CD14-positive monocyte (primary cell): ENCODE measurements at regions not wholly inside any gene's neighbourhood (a gene's known extent, or its start where the extent isn't known, plus 50 kb on each side); places are given as distances from the start of the nearest gene placed in this dataset.

ENCODE experiments used
- DNase-seq, 3 donors: peaks; one replicate each; pipeline ENCODE4 v3.0.0-alpha.2; 2011 to 2022
- H2AFZ ChIP-seq: 2 replicates; pipeline ENCODE4 v1.6.0; 2012; ENCODE audit warnings: mild to moderate bottlenecking, low read depth, low read length, inconsistent platforms; ENCODE audit not compliant: insufficient read depth, poor library complexity, severe bottlenecking
- H3K27ac ChIP-seq, 2 donors: 1 replicate in 1 of 2; 2 replicates in 1 of 2; pipeline ENCODE4 v1.5.1; 2012 to 2013; ENCODE audit warnings: low read length in 2 of 2, control low read depth in 1 of 2, inconsistent platforms in 1 of 2, low read depth in 1 of 2, mild to moderate bottlenecking in 1 of 2
- H3K27me3 ChIP-seq, 2 donors: one replicate each; pipeline versions ENCODE4 v1.6.0 to v1.6.1; 2011 to 2013; ENCODE audit warnings: low read length in 2 of 2; ENCODE audit not compliant: control insufficient read depth in 2 of 2, insufficient read depth in 2 of 2
- H3K36me3 ChIP-seq, 2 donors: replicated peaks in 1 of 2; 1 replicate in 1 of 2; 2 replicates in 1 of 2; pipeline versions ENCODE4 v1.5.1 to v1.6.1; 2012 to 2013; ENCODE audit warnings: low read length in 2 of 2, control low read depth in 1 of 2, inconsistent platforms in 1 of 2, mild to moderate bottlenecking in 1 of 2; ENCODE audit not compliant: insufficient read depth in 2 of 2, control insufficient read depth in 1 of 2
- H3K4me1 ChIP-seq, 2 donors: 1 replicate in 1 of 2; 2 replicates in 1 of 2; pipeline versions ENCODE4 v1.5.1 to v1.6.1; 2012 to 2013; ENCODE audit warnings: low read length in 2 of 2, control low read depth in 1 of 2, inconsistent platforms in 1 of 2, mild to moderate bottlenecking in 1 of 2, moderate library complexity in 1 of 2; ENCODE audit not compliant: insufficient read depth in 2 of 2, control insufficient read depth in 1 of 2
- H3K4me2 ChIP-seq: replicated peaks from 2 replicates; pipeline ENCODE3; 2012; ENCODE audit warnings: low read length, moderate library complexity, mild to moderate bottlenecking; ENCODE audit not compliant: poor library complexity, severe bottlenecking; ENCODE audit errors: extremely low read depth
- H3K4me3 ChIP-seq, 3 experiments: fragments of 200-600 bp in 1 of 3; sonication (generic) in 1 of 3; replicated peaks in 1 of 3; 1 replicate in 2 of 3; 2 replicates in 1 of 3; pipeline ENCODE4 v1.5.1; 2011 to 2013; ENCODE audit warnings: low read length in 3 of 3, mild to moderate bottlenecking in 3 of 3, control low read depth in 2 of 3, low read depth in 2 of 3, inconsistent platforms in 1 of 3, moderate library complexity in 1 of 3
- H3K79me2 ChIP-seq: 2 replicates; pipeline ENCODE4 v1.6.0; 2012; ENCODE audit warnings: mild to moderate bottlenecking, control low read depth, inconsistent platforms, low read length, moderate library complexity; ENCODE audit not compliant: insufficient read depth
- H3K9ac ChIP-seq: 2 replicates; pipeline ENCODE4 v1.6.0; 2017; ENCODE audit warnings: low read length, mild to moderate bottlenecking; ENCODE audit not compliant: insufficient read depth, poor library complexity, severe bottlenecking
- H3K9me3 ChIP-seq, 2 donors: replicated peaks in 1 of 2; 1 replicate in 1 of 2; 2 replicates in 1 of 2; pipeline versions ENCODE4 v1.5.1 to v1.6.1; 2012 to 2013; ENCODE audit warnings: low read length in 2 of 2, control low read depth in 1 of 2; ENCODE audit not compliant: control insufficient read depth in 1 of 2, insufficient read depth in 1 of 2
- H4K20me1 ChIP-seq: 2 replicates; pipeline ENCODE4 v1.6.0; 2012; ENCODE audit warnings: mild to moderate bottlenecking, low read length, control low read depth, moderate library complexity; ENCODE audit not compliant: insufficient read depth
- H3K27ac Mint-ChIP-seq, 7 donors: one replicate each; pipeline ENCODE4 v1.8.0; 2020; ENCODE audit warnings: mild to moderate bottlenecking in 7 of 7, mixed read lengths in 7 of 7, moderate library complexity in 6 of 7, inconsistent platforms in 2 of 7
- H3K27me3 Mint-ChIP-seq, 3 donors: one replicate each; pipeline ENCODE4 v1.8.0; 2021 to 2022; ENCODE audit warnings: low read depth in 3 of 3, mild to moderate bottlenecking in 3 of 3, mixed read lengths in 3 of 3, moderate library complexity in 3 of 3, inconsistent platforms in 1 of 3
- H3K36me3 Mint-ChIP-seq, 2 donors: one replicate each; pipeline ENCODE4 v1.8.0; 2020; ENCODE audit warnings: mixed read lengths in 2 of 2, inconsistent platforms in 1 of 2, mild to moderate bottlenecking in 1 of 2
- H3K4me1 Mint-ChIP-seq: one replicate; pipeline ENCODE4 v1.8.0; 2020; ENCODE audit warnings: mild to moderate bottlenecking, mixed read lengths
- H3K4me3 Mint-ChIP-seq, 2 donors: one replicate each; pipeline ENCODE4 v1.8.0; 2020; ENCODE audit warnings: mild to moderate bottlenecking in 2 of 2, mixed read lengths in 2 of 2, moderate library complexity in 1 of 2
- H3K9me3 Mint-ChIP-seq, 7 donors: one replicate each; pipeline ENCODE4 v1.8.0; 2020 to 2022; ENCODE audit warnings: mixed read lengths in 7 of 7, mild to moderate bottlenecking in 6 of 7, moderate library complexity in 6 of 7, inconsistent platforms in 2 of 7
- WGBS: methylation state at CpG from one replicate; pipeline ENCODE4 v1.1.5; 2013; ENCODE audit warnings: missing lambda C conversion rate; ENCODE audit not compliant: insufficient coverage; 5-methylcytosine and 5-hydroxymethylcytosine counted together
- intact Hi-C, 2 donors: fragments of 100-400 bp; cut with micrococcal nuclease; formaldehyde crosslinking; loops; one replicate each; pipeline versions ENCODE4 v1.15.0 to v1.15.1; 2023
- TF ChIP-seq, protein P1 (sequence below): fragments of 200-600 bp; IDR thresholded peaks from one replicate; pipeline ENCODE4 v1.8.0; 2022; ENCODE audit warnings: antibody characterized with exemption, mild to moderate bottlenecking

DNA sequence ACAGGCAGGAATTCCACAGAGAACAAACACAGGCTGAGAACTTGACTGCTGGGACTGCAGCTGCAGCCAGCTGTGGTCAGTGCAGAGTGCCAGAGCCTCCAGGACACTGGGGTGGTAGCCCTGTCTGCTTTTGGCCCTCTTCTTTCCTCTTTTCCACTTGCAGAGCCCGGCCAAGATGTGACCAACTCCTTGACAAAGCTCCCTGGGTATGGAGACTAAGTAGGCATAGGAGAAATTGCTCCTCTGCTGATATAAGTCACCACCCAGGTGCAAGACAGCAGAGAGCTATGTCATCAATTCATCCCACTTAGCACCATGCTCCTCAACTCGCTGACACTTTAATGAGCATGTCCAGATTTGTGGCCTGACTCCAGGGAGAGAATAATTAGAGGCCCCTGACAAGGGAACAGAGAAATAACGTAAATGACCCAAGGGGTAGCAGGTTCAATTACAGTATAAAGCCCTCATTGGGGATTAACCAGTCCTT, 369.4 kb upstream of the B3GAT1 start:
- Histone ChIP-seq H2AFZ (no peak overlapping the region), H3K27me3 (no peaks in the 10 kb centered on the region), H3K4me3 (no peak overlapping the region), H3K36me3 (no peaks in the 10 kb centered on the region), H3K79me2 (no peaks in the 10 kb centered on the region), H3K27ac (no peak overlapping the region), H3K4me2 (no peak overlapping the region), H3K9ac (no peak overlapping the region), H4K20me1 (no peaks in the 10 kb centered on the region), H3K4me1 (no peaks in the 10 kb centered on the region), H3K9me3 (no peaks in the 10 kb centered on the region)
- H3K27me3 Mint-ChIP-seq, result peaks cover 4 to 7% (median 5%) of the 10 kb centered on the region in 3 donors
- no peaks in the 10 kb centered on the region for H3K36me3 Mint-ChIP-seq
- no peak overlapping the region for H3K27ac Mint-ChIP-seq
- 75% methylated on average over 2 of the region's 3 CpGs for whole genome bisulfite sequencing
- TF ChIP-seq, protein P1, sequence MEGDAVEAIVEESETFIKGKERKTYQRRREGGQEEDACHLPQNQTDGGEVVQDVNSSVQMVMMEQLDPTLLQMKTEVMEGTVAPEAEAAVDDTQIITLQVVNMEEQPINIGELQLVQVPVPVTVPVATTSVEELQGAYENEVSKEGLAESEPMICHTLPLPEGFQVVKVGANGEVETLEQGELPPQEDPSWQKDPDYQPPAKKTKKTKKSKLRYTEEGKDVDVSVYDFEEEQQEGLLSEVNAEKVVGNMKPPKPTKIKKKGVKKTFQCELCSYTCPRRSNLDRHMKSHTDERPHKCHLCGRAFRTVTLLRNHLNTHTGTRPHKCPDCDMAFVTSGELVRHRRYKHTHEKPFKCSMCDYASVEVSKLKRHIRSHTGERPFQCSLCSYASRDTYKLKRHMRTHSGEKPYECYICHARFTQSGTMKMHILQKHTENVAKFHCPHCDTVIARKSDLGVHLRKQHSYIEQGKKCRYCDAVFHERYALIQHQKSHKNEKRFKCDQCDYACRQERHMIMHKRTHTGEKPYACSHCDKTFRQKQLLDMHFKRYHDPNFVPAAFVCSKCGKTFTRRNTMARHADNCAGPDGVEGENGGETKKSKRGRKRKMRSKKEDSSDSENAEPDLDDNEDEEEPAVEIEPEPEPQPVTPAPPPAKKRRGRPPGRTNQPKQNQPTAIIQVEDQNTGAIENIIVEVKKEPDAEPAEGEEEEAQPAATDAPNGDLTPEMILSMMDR, result no peak
- no peaks in the 10 kb centered on the region for H3K4me1 Mint-ChIP-seq
- H3K4me3 Mint-ChIP-seq, result no peak overlapping the region
- intact Hi-C loops, result no loop called here
- no peak for DNase-seq
- H3K9me3 Mint-ChIP-seq, result no peaks in the 10 kb centered on the region

DNA sequence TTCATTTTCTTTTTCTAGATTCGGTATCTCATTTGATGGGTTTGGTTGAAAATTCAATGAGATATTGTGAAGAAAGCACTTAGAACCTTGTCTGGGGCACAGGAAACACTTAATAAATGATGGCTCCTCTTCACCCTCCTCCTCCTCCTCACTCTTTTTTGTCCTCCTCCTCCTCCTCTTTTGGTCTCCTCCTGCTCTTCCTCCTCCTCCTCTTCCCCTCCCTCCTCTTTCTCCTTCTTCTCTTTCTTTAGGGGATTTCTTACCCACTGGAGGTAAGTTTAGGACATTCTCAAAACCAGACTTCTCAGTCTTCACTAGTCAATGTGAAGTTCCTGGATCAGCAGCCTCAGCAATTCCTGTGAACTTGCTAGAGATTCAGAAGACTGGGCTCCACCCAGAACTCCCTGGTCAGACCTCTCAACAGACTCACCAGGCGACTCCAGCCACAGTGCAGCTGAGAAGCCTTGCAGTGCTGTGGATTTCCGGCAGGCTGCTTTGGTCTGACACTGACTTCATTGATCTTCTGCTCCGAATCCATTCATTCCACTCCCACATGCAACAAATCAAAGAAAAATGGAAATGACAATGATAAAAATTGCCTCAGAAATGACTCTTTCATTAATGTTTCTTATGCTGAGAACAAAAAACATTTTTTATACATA, 368.6 kb upstream of the B3GAT1 start:
- no peaks in the 10 kb centered on the region for H3K36me3 Mint-ChIP-seq
- Histone ChIP-seq H3K4me2 (no peak overlapping the region), H3K4me3 (no peak overlapping the region), H2AFZ (no peak overlapping the region), H3K27me3 (no peaks in the 10 kb centered on the region), H3K9ac (no peak overlapping the region), H4K20me1 (no peaks in the 10 kb centered on the region), H3K4me1 (no peaks in the 10 kb centered on the region), H3K36me3 (no peaks in the 10 kb centered on the region), H3K27ac (no peak overlapping the region), H3K79me2 (no peaks in the 10 kb centered on the region), H3K9me3 (no peaks in the 10 kb centered on the region)
- TF ChIP-seq, protein P1, result no peak
- no peaks in the 10 kb centered on the region for H3K4me1 Mint-ChIP-seq
- no peak overlapping the region for H3K4me3 Mint-ChIP-seq
- intact Hi-C loops, result no loop called here
- 87% methylated on average over 2 of the region's 4 CpGs for WGBS
- DNase-seq, result no peak
- no peaks in the 10 kb centered on the region for H3K9me3 Mint-ChIP-seq
- no peak overlapping the region for H3K27ac Mint-ChIP-seq
- H3K27me3 Mint-ChIP-seq, result peaks cover 5 to 7% (median 5%) of the 10 kb centered on the region in 3 donors
